Heart right ventricle (tissue), 16 donors: ENCODE measurements at regions not wholly inside any gene's neighbourhood (a gene's known extent, or its start where the extent isn't known, plus 50 kb on each side); places are given as distances from the start of the nearest gene placed in this dataset.

ENCODE experiments used
- ATAC-seq, 8 donors: fragments of 200-7000 bp; cut with Tn5 transposase; one replicate each; pipeline ENCODE4 v1.9.1; 2020; ENCODE audit warnings: mild to moderate bottlenecking in 8 of 8, moderate library complexity in 8 of 8, moderate number of reproducible peaks in 1 of 8
- DNase-seq, 2 donors: peaks; one replicate each; pipeline ENCODE4 v3.0.0-alpha.2; 2020
- H3K27ac ChIP-seq, 10 donors: fragments of 200-600 bp; sonication (generic) in 2 of 10; one replicate each; pipeline versions ENCODE4 v1.5.0 to v1.8.0; 2020 to 2022; ENCODE audit warnings: mild to moderate bottlenecking in 3 of 10
- H3K27me3 ChIP-seq, 7 donors: fragments of 200-600 bp; one replicate each; pipeline ENCODE4 v1.8.0; 2021 to 2022; ENCODE audit warnings: mild to moderate bottlenecking in 2 of 7
- H3K36me3 ChIP-seq, 9 donors: fragments of 200-600 bp; sonication (generic) in 1 of 9; one replicate each; pipeline versions ENCODE4 v1.5.0 to v1.8.0; 2020 to 2022; ENCODE audit warnings: mild to moderate bottlenecking in 2 of 9
- H3K4me1 ChIP-seq, 9 donors: fragments of 200-600 bp; sonication (generic) in 1 of 9; one replicate each; pipeline versions ENCODE4 v1.5.0 to v1.8.0; 2020 to 2022; ENCODE audit warnings: mild to moderate bottlenecking in 4 of 9
- H3K4me3 ChIP-seq, 10 donors: fragments of 200-600 bp; sonication (generic) in 2 of 10; one replicate each; pipeline versions ENCODE4 v1.5.0 to v1.8.0; 2020 to 2022; ENCODE audit warnings: mild to moderate bottlenecking in 7 of 10, moderate library complexity in 2 of 10
- H3K9me3 ChIP-seq, 11 donors: fragments of 200-600 bp in 10 of 11; sonication (generic) in 2 of 11; one replicate each; pipeline versions ENCODE4 v1.5.0 to v1.8.0; 2013 to 2022; ENCODE audit warnings: mild to moderate bottlenecking in 2 of 11, control low read depth in 1 of 11, moderate library complexity in 1 of 11
- CTCF ChIP-seq, 9 donors: fragments of 200-600 bp; sonication (generic) in 2 of 9; IDR thresholded peaks; one replicate each; pipeline versions ENCODE4 v1.5.0 to v1.8.0; 2021 to 2022; ENCODE audit warnings: antibody characterized with exemption in 9 of 9, mild to moderate bottlenecking in 5 of 9, moderate library complexity in 1 of 9
- WGBS, 2 donors: extraction: QIAGEN DNeasy Blood & Tissue Kit; methylation state at CpG; one replicate each; pipeline ENCODE4 v1.1.7; 2013; ENCODE audit warnings: inconsistent platforms in 1 of 2; 5-methylcytosine and 5-hydroxymethylcytosine counted together
- intact Hi-C, 10 donors: fragments of 100-400 bp; cut with DNase I; formaldehyde crosslinking; loops; one replicate each; pipeline versions ENCODE4 v1.11.1 to v1.14.2; 2022
- donor health status: Arrhythmogenic right ventricular cardiomyopathy.
- donor health status: ischemic (EF 13 %, LVEDD 7.1; RV severe dilation, severe dysfunction).
- donor health status: healthy with polysubstance abuse.
- donor health status: DM: no; HTN: yes; CAD: no.
- donor health status: DM: no; HTN: no; CAD: no.
- donor health status: ischemic (EF 25% LVEDD 6.9; RV normal size, moderate dysfunction).
- donor health status: ischemic (EF 25% LVEDD 5.7; RV mildly dilated, moderate dysfunction).
- donor health status: healthy.
- donor health status: DM: yes; HTN: yes; CAD: no.
- donor health status: Ischemic cardiomyopathy.
- donor health status: ischemic (EF 35%, LVEDD 5.7; RV mildly dilated, moderate dysfunction).
- donor health status: nonischemic (EF 11% LVEDD 7.7; RV severe dilation, severe dysfunction).
- donor health status: DM: yes; HTN: yes; CAD: no.
- donor health status: PGD.
- donor health status: ischemic (EF 29% LVEDD 5.4; RV normal size, mild dysfunction).
- donor health status: nonischemic (EF 23%, LVEDD 6.1; RV moderate dilation, normal function).

GRCh38 chr18:38634117-38634516 lies 1068.5 kb upstream of the CELF4 start:
- Histone ChIP-seq H3K27me3 (no peaks in the 10 kb centered on the region), H3K36me3 (no peaks in the 10 kb centered on the region), H3K27ac (peak overlapping the region in 3 of 10 donors; percentile 13 to 32 (median 30)), H3K4me1 (peaks cover 0 to 47% (median 19%) of the 10 kb centered on the region in 9 donors), H3K4me3 (no peak overlapping the region), H3K9me3 (peaks cover 0 to 9% (median 0%) of the 10 kb centered on the region in 11 donors)
- no peak for DNase-seq
- 42 to 53% methylated on average over 2 of the region's 2 CpGs for WGBS, 2 donors
- no peak for TF ChIP-seq CTCF (IDR thresholded peaks at IDR 0.05)
- intact Hi-C loops: loop anchor here in 2 of 10 donors (10.0 kb wide), 2 partner anchors 49 to 79 kb away; no protein-coding TSS in a partner anchor
- peak in 1 of 8 donors; percentile 72 for ATAC-seq

DNA sequence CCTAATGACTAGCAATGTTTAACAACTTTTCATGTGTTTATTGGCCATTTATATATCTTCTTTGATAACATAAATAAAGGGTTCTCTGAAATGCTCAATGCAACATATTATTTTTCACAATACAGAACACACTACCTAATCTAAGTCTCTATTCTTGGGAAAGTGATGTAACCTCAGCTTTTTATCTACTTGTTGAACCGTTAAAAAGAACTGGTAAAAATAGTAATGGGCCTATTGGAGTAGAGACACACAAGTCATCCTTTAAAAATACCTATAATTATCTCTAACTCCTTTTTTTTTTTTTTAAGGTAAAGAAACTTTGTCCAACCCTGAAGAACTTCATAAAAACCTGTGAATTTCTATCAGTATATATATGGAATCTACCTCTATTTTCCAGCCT lies 1067.7 kb upstream of the CELF4 start:
- no peak overlapping the region for H3K4me3 ChIP-seq
- intact Hi-C loops: loop anchor here in 2 of 10 donors (10.0 kb wide), 2 partner anchors 49 to 79 kb away; no protein-coding TSS in a partner anchor
- peak overlapping the region in 4 of 10 donors; percentile 11 to 32 (median 22) for H3K27ac ChIP-seq
- WGBS, 2 donors: 22 to 33% methylated on average over 1 of the region's 1 CpG
- ATAC-seq (peak in 4 of 8 donors; percentile 52 to 91 (median 56)), DNase-seq (no peak)
- H3K4me1 ChIP-seq: peaks cover 0 to 47% (median 19%) of the 10 kb centered on the region in 9 donors
- no peak for TF ChIP-seq CTCF (IDR thresholded peaks at IDR 0.05)
- H3K27me3 ChIP-seq: no peaks in the 10 kb centered on the region
- H3K9me3 ChIP-seq: peaks cover 0 to 6% (median 0%) of the 10 kb centered on the region in 11 donors
- no peaks in the 10 kb centered on the region for H3K36me3 ChIP-seq

- intact Hi-C loops: no loop called here
Measured at GRCh38 chr18:38619129-38619528, 1053.5 kb upstream of the CELF4 start.

DNA sequence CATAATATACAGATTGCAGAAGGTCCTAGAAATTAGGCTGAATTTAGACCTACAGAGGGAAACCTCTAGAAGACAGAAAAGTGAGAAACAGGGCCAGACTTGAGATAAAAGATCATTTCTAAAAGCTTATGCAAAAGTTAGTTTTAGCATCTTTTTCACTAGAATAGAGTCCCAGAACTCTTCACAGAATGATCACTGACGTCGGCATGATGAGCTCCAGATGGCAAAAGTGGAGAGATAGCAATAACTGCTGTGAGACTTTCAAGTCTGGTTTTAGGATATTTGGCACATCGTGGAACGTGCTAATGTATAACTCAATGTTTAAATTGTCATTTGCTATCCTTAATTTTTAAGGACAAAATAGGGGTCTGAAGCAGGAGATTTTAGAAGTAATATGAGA lies 1050.7 kb upstream of the CELF4 start:
- DNase-seq: no peak
- peak overlapping the region in 1 of 10 donors; percentile 3 for H3K27ac ChIP-seq
- peaks cover 0 to 11% (median 0%) of the 10 kb centered on the region in 9 donors for H3K4me1 ChIP-seq
- 67 to 72% methylated on average over 4 of the region's 4 CpGs for WGBS, 2 donors
- no peaks in the 10 kb centered on the region for H3K36me3 ChIP-seq
- H3K4me3 ChIP-seq: no peak overlapping the region
- intact Hi-C loops: no loop called here
- no peaks in the 10 kb centered on the region for H3K9me3 ChIP-seq
- ATAC-seq: no peak
- no peak for TF ChIP-seq CTCF (IDR thresholded peaks at IDR 0.05)
- H3K27me3 ChIP-seq: no peaks in the 10 kb centered on the region

More at GRCh38 chr18:38619129-38619528, 1053.5 kb upstream of the CELF4 start:
- Histone ChIP-seq H3K27me3 (no peaks in the 10 kb centered on the region), H3K4me1 (peaks cover 0 to 11% (median 0%) of the 10 kb centered on the region in 9 donors), H3K36me3 (no peaks in the 10 kb centered on the region), H3K4me3 (no peak overlapping the region), H3K27ac (no peak overlapping the region), H3K9me3 (peaks cover 0 to 8% (median 0%) of the 10 kb centered on the region in 11 donors)
- DNase-seq (no peak), ATAC-seq (no peak)
- TF ChIP-seq CTCF (IDR thresholded peaks at IDR 0.05): no peak
